Ureter (tissue), 1 donor: ENCODE measurements at regions not wholly inside any gene's neighbourhood (a gene's known extent, or its start where the extent isn't known, plus 50 kb on each side); places are given as distances from the start of the nearest gene placed in this dataset.

Experiments
- DNase-seq: peaks from one replicate; pipeline ENCODE4 v3.0.0-alpha.2; 2020; ENCODE audit warnings: low spot score
- donor health status: DM: yes; HTN: yes; CAD: no.

- DNase-seq = no peak
Observed at GRCh38 chr2:6617794-6618193, 247.9 kb downstream of the CMPK2 start.

GRCh38 chr2:6618201-6618600 is 247.5 kb downstream of the CMPK2 start:
- DNase-seq = no peak

GRCh38 chr2:6623746-6624145 is 242.0 kb downstream of the CMPK2 start:
- DNase-seq = no peak

GRCh38 chr2:6626401-6627012 is 239.2 kb downstream of the CMPK2 start:
- no peak for DNase-seq

GRCh38 chr2:6627316-6627715 is 238.4 kb downstream of the CMPK2 start:
- no peak for DNase-seq

GRCh38 chr2:6630209-6630608 is 235.5 kb downstream of the CMPK2 start:
- DNase-seq = no peak

DNA sequence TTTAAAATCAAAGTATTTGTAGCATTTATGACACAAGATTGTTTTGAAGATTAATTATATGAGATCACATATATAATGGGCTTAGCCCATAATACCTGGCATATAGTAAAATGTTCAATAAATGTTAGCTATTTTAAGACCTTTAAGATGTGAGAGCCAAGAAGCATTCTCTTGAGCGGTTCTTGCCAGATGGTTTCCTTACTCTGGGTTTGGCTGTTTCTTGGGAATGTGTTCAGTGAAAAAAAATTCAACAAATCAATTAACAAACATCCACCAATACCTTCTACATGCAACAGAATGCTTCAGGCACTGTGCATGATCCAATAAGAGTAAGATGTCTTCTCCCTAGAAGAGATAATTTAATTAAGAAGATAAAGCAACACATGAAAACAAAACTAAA is 230.4 kb downstream of the CMPK2 start:
- no peak for DNase-seq

GRCh38 chr2:6637330-6637729 is 228.4 kb downstream of the CMPK2 start:
- no peak for DNase-seq

GRCh38 chr2:6639929-6640620 is 225.6 kb downstream of the CMPK2 start:
- DNase-seq = no peak

GRCh38 chr2:6640621-6641015 is 225.1 kb downstream of the CMPK2 start:
- no peak for DNase-seq

DNA sequence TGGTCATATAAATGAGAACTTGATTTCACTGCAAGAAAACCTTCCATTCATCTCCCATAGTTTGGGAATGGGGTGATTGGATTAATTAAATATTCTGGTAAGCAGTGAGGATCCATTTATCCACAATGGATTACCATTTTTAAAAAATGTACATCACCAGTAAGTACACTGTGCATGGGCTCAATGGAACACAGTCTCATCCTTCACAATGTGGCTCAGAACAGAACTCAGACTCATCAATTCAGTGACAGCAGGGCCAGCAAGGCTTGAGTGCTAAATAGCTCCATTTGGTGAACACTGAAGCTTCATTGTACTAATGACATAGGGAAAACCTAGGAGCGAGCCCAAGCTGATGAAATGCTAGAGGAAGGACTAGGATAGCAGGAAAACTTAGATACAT is 223.8 kb downstream of the CMPK2 start:
- no peak for DNase-seq

DNA sequence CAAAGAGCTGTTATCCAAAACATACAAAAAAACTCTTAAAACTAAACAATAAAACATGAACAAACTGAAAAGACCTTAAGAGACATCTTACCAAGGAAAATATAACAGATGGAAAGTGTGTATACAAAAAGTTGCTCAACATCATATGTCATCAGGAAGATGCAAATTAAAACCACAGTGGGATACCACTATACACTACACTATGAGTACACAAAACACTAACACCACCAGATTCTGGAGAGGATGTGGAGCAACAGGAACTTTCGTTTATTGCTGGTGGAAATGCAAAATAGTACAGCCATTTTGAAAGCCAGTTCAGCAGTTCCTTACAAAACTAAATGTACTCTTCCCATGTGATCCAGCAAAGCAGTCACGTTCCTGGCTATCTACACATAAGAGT is 221.4 kb downstream of the CMPK2 start:
- no peak for DNase-seq

DNA sequence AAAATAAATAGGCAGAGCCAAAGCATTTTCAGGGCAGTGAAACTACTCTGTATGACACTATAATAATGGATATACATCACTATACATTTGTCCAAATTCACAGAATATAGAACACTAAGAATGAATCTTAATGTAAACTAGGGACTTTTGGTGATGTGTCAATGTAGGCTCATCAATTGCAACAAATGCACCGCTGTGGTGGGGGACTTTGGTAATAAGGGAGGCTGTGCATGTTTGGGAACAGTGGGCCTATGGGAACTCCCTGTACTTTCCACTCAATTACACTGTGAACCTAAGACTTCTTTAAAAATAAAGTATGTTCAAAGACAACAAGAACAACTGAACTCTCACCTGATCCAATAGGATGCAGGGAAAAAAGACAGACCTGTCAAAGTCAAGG is 220.7 kb downstream of the CMPK2 start:
- DNase-seq = no peak

- DNase-seq = no peak
Observed at GRCh38 chr2:6645672-6646071, 220.0 kb downstream of the CMPK2 start.

- no peak for DNase-seq
Observed at GRCh38 chr2:6647046-6647445, 218.7 kb downstream of the CMPK2 start.

- DNase-seq = no peak
Observed at GRCh38 chr2:6648596-6649247, 217.0 kb downstream of the CMPK2 start.

DNA sequence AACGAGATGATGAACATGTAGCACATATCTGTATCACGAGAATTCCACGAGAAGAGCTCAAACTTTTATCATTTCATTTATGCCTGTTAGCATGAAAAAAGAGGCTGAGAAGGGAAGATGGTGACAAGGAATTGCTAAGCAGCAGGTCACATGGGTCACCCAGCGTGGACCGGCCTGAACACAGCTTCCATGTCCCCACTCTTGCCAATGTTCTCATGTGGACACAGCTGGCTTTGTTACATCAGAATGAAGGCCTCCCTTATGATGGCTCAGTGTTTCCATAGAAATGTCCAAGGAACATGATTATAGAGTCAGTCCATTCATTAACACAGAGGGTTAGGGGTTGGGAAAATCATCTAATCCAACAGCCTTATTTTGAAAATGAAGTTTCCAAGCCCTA is 215.4 kb downstream of the CMPK2 start:
- no peak for DNase-seq

DNA sequence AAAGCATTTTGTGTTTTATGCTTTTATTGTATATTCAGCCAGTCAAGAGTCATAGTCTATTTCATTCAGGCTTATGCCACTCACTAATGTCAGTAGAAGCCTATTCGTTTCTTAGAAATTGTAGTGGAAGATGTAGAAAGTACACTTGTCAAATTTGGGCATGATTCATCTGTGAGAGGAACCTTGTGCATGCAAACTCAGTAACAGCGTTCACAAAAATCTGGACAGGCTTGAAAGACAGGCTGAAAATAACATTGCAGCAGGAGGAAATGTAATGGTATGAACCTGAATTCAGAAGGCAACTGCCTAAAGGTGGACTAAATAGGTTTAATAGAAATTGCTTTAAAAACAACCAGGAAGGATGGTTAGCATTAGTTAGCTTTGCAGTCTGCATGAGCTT is 213.5 kb downstream of the CMPK2 start:
- no peak for DNase-seq

DNA sequence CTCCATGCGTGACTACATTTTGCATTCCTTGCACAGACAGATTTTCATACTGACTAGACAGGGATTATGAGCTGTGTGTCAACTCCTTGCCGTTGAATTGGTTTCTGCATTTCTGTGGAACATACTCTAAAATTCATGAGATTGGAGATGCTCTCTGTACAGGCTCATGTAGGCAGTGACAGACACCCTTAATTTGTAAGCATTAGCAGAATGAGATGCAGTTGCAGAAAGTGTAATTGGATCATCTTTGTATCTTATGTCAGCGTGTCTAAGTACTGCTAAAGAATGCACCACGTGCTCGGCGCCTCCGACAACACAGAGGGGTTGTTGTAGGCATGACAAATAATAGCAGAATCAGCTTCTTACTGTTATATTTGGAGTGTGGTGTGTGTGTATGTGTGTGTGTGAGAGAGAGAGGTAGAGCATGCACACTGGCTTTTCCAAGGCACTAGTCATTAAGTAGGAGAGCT is 212.4 kb downstream of the CMPK2 start:
- no peak for DNase-seq

DNA sequence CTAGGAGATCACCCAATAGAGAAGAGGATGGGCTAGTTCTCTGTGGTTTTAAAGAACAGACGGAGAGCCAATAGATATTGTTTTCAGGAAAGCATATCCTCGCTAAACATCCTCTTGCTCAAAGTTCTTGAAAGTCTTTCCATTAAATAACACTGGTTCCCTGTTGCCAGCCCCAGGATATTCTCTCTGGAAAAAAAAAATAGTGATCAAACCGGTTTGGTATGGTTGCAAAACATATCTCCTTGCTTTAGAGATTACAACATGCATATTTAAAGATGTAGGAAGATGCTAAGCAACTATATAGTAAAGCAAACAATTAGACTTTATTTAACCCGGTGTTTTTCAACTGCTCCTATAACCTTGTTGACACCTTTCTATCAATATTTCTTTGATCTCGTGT is 211.4 kb downstream of the CMPK2 start:
- no peak for DNase-seq

DNA sequence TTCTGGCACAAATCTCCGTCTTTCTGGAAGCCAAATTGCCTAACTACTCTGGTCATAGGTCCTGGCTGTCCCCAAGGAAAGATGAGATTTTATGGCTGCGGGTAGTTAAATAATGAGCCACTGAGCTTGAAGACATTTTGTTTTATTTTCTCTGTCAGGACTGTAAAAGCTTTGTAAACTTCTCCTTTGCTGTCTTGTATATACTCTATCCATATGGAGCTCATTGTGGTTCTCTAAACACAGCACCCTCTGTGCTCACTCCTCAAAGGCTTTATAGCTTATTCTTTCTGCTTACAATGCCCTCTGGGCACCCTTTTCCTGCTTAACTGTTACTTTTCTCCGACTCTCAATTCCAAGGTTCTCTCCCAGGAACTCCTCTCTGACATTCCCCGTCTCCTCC is 209.1 kb downstream of the CMPK2 start:
- DNase-seq = no peak

- DNase-seq = no peak
Observed at GRCh38 chr2:6657136-6657535, 208.6 kb downstream of the CMPK2 start.

DNA sequence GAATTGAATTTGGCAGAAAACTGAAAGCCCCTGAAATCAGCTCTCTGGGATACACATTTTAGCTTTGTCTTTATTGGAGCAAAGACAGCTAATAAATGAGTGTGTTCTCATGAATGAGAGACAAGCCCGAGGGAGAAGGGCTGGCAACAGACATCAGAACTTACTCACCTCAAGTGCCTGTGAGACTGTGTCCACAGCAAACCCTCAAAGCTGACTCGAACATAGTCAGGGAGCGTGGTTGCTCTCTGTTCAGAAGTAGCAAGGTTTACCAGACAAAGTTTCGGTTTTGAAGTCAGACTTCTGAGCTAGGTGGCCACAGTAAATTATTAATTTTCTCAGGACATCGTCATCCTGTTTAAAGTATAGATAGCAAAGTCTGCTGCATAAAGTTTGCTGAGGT is 207.9 kb downstream of the CMPK2 start:
- no peak for DNase-seq
